Fibroblast of skin of left quadriceps (primary cell): ENCODE measurements at regions not wholly inside any gene's neighbourhood (a gene's known extent, or its start where the extent isn't known, plus 50 kb on each side); places are given as distances from the start of the nearest gene placed in this dataset.

ENCODE experiments used
- DNase-seq, 2 experiments: peaks; one replicate each; pipeline ENCODE4 v3.0.0-alpha.2; 2013; ENCODE audit warnings: low read depth in 2 of 2

- DNase-seq = no peak
Measured at GRCh38 chr22:34429314-34429713, 509.0 kb upstream of the LARGE1 start.

- no peak for DNase-seq
Measured at GRCh38 chr22:34430386-34430785, 510.1 kb upstream of the LARGE1 start.

- no peak for DNase-seq
Measured at GRCh38 chr22:34434371-34434770, 514.1 kb upstream of the LARGE1 start.

- DNase-seq = no peak
Measured at GRCh38 chr22:34437140-34437539, 516.9 kb upstream of the LARGE1 start.

GRCh38 chr22:34454598-34454997, 534.3 kb upstream of the LARGE1 start:
- DNase-seq = no peak

GRCh38 chr22:34462795-34463194, 542.5 kb upstream of the LARGE1 start:
- no peak for DNase-seq

GRCh38 chr22:34475886-34476285, 555.6 kb upstream of the LARGE1 start:
- DNase-seq = no peak

- DNase-seq = no peak
Measured at GRCh38 chr22:34476762-34477161, 556.5 kb upstream of the LARGE1 start.

GRCh38 chr22:34481090-34481489, 560.8 kb upstream of the LARGE1 start:
- no peak for DNase-seq

GRCh38 chr22:34486381-34486780, 566.1 kb upstream of the LARGE1 start:
- DNase-seq = no peak

- DNase-seq = no peak
Measured at GRCh38 chr22:34489861-34490260, 569.6 kb upstream of the LARGE1 start.

GRCh38 chr22:34490886-34491285, 570.6 kb upstream of the LARGE1 start:
- DNase-seq = no peak

- no peak for DNase-seq
Measured at GRCh38 chr22:34493486-34493885, 572.5 kb upstream of the ISX start.

- DNase-seq = no peak
Measured at GRCh38 chr22:34501366-34501965, 564.5 kb upstream of the ISX start.

GRCh38 chr22:34502821-34503220, 563.1 kb upstream of the ISX start:
- no peak for DNase-seq

GRCh38 chr22:34508797-34509196, 557.2 kb upstream of the ISX start:
- no peak for DNase-seq

- DNase-seq = no peak
Measured at GRCh38 chr22:34526681-34527080, 539.3 kb upstream of the ISX start.

GRCh38 chr22:34534101-34534500, 531.9 kb upstream of the ISX start:
- no peak for DNase-seq

GRCh38 chr22:34567367-34567766, 498.6 kb upstream of the ISX start:
- DNase-seq = no peak

- DNase-seq = no peak
Measured at GRCh38 chr22:34570408-34570807, 495.6 kb upstream of the ISX start.

- no peak for DNase-seq
Measured at GRCh38 chr22:34579519-34579918, 486.4 kb upstream of the ISX start.

- DNase-seq = no peak
Measured at GRCh38 chr22:34587357-34588356, 478.3 kb upstream of the ISX start.

GRCh38 chr22:34588871-34589545, 476.9 kb upstream of the ISX start:
- no peak for DNase-seq
